DMS 273 (cell line): ENCODE measurements at regions not wholly inside any gene's neighbourhood (a gene's known extent, or its start where the extent isn't known, plus 50 kb on each side); places are given as distances from the start of the nearest gene placed in this dataset.

Experiments
- DNase-seq: peaks from one replicate; lab custom pipeline; 2025; ENCODE audit not compliant: unreplicated experiment; lab: John Stamatoyannopoulos, UW

GRCh38 chr2:126825316-126825715 lies 73.4 kb upstream of the TEX51 start:
- peak; percentile 27 for DNase-seq

- DNase-seq = no peak
These were observed 72.2 kb upstream of the TEX51 start for GRCh38 chr2:126826491-126826890.

GRCh38 chr2:126827371-126827770 lies 71.3 kb upstream of the TEX51 start:
- no peak for DNase-seq

GRCh38 chr2:126828051-126828450 lies 70.6 kb upstream of the TEX51 start:
- DNase-seq = no peak

- DNase-seq = no peak
These were observed 70.2 kb upstream of the TEX51 start for GRCh38 chr2:126828491-126828890.

GRCh38 chr2:126831234-126832005 lies 67.3 kb upstream of the TEX51 start:
- no peak for DNase-seq

- peak; percentile 17 for DNase-seq
These were observed 66.7 kb upstream of the TEX51 start for GRCh38 chr2:126832014-126832413.

- DNase-seq = no peak
These were observed 65.9 kb upstream of the TEX51 start for GRCh38 chr2:126832757-126833156.

- DNase-seq = no peak
These were observed 64.6 kb upstream of the TEX51 start for GRCh38 chr2:126834006-126834659.

- DNase-seq = no peak
These were observed 63.4 kb upstream of the TEX51 start for GRCh38 chr2:126835261-126835660.

- DNase-seq = no peak
These were observed 62.9 kb upstream of the TEX51 start for GRCh38 chr2:126835831-126836230.

- DNase-seq = peak; percentile 29
These were observed 61.7 kb upstream of the TEX51 start for GRCh38 chr2:126836761-126837679.

GRCh38 chr2:126837966-126838715 lies 60.5 kb upstream of the TEX51 start:
- peak; percentile 10 for DNase-seq

GRCh38 chr2:126838716-126838985 lies 60.0 kb upstream of the TEX51 start:
- DNase-seq = no peak

- DNase-seq = peak; percentile 6
These were observed 58.9 kb upstream of the TEX51 start for GRCh38 chr2:126839796-126840195.

GRCh38 chr2:126843081-126843480 lies 55.6 kb upstream of the TEX51 start:
- DNase-seq = no peak

- DNase-seq = no peak
These were observed 52.4 kb upstream of the TEX51 start for GRCh38 chr2:126846241-126846640.
